GM21381 (cell line): ENCODE measurements at regions not wholly inside any gene's neighbourhood (a gene's known extent, or its start where the extent isn't known, plus 50 kb on each side); places are given as distances from the start of the nearest gene placed in this dataset.
A peak's percentile ranks its signal among the peaks of the same experiment; 100 is the strongest.

Experiments
- ATAC-seq: cut with Tn5 transposase; IDR thresholded peaks from one replicate; pipeline ENCODE4 v1.9.1; 2021; ENCODE audit warnings: mild to moderate bottlenecking, moderate library complexity; ENCODE audit not compliant: unreplicated experiment

GRCh38 chr11:29783506-29783905 lies 233.3 kb downstream of the KCNA4 start:
- no peak for ATAC-seq

- no peak for ATAC-seq
Observed at GRCh38 chr11:29782447-29782846, 234.4 kb downstream of the KCNA4 start.

- ATAC-seq: no peak
Observed at GRCh38 chr11:29781268-29781667, 235.6 kb downstream of the KCNA4 start.

GRCh38 chr11:29780756-29781155 lies 236.1 kb downstream of the KCNA4 start:
- ATAC-seq: no peak

GRCh38 chr11:29773656-29774264 lies 243.1 kb downstream of the KCNA4 start:
- no peak for ATAC-seq

GRCh38 chr11:29756871-29757270 lies 260.0 kb downstream of the KCNA4 start:
- no peak for ATAC-seq

GRCh38 chr11:29755474-29755873 lies 261.4 kb downstream of the KCNA4 start:
- ATAC-seq: no peak

- no peak for ATAC-seq
Observed at GRCh38 chr11:29751618-29752017, 265.2 kb downstream of the KCNA4 start.

- no peak for ATAC-seq
Observed at GRCh38 chr11:29750392-29750791, 266.4 kb downstream of the KCNA4 start.

- ATAC-seq: no peak
Observed at GRCh38 chr11:29734287-29734686, 282.5 kb downstream of the KCNA4 start.

GRCh38 chr11:29713831-29714320 lies 303.0 kb downstream of the KCNA4 start:
- no peak for ATAC-seq

- ATAC-seq: no peak
Observed at GRCh38 chr11:29712616-29713015, 304.2 kb downstream of the KCNA4 start.

GRCh38 chr11:29707924-29708323 lies 308.9 kb downstream of the KCNA4 start:
- ATAC-seq: no peak

GRCh38 chr11:29685361-29685760 lies 331.5 kb downstream of the KCNA4 start:
- no peak for ATAC-seq

- no peak for ATAC-seq
Observed at GRCh38 chr11:29682856-29683255, 334.0 kb downstream of the KCNA4 start.

- ATAC-seq: peak; percentile 82
Observed at GRCh38 chr11:29679996-29680395, 336.8 kb downstream of the KCNA4 start.

GRCh38 chr11:29676993-29677392 lies 339.8 kb downstream of the KCNA4 start:
- no peak for ATAC-seq

GRCh38 chr11:29669310-29669709 lies 347.5 kb downstream of the KCNA4 start:
- ATAC-seq: no peak

- ATAC-seq: no peak
Observed at GRCh38 chr11:29657709-29658108, 359.1 kb downstream of the KCNA4 start.

GRCh38 chr11:29656597-29656996 lies 360.2 kb downstream of the KCNA4 start:
- ATAC-seq: no peak

GRCh38 chr11:29645373-29645772 lies 371.5 kb downstream of the KCNA4 start:
- no peak for ATAC-seq

GRCh38 chr11:29641201-29641600 lies 375.6 kb downstream of the KCNA4 start:
- no peak for ATAC-seq

- no peak for ATAC-seq
Observed at GRCh38 chr11:29634744-29635143, 382.1 kb downstream of the KCNA4 start.
